Panc1 (cell line): ENCODE measurements at regions not wholly inside any gene's neighbourhood (a gene's known extent, or its start where the extent isn't known, plus 50 kb on each side); places are given as distances from the start of the nearest gene placed in this dataset.

Experiments used
- POLR2AphosphoS5 ChIP-seq: IDR thresholded peaks from 2 replicates; pipeline ENCODE4 v1.6.1; 2012; ENCODE audit warnings: mild to moderate bottlenecking, low read depth, low read length, moderate library complexity
- SIN3A ChIP-seq: IDR thresholded peaks from 2 replicates; pipeline ENCODE4 v1.6.1; 2012; ENCODE audit warnings: low read depth, mild to moderate bottlenecking, low read length, moderate library complexity, borderline replicate concordance; ENCODE audit not compliant: insufficient read depth
- TCF7L2 ChIP-seq: IDR thresholded peaks from 2 replicates; pipeline ENCODE4 v1.6.1; 2011; ENCODE audit warnings: mild to moderate bottlenecking, low read depth, low read length, inconsistent platforms
- TF ChIP-seq, protein P1 (sequence below): fragments of 450-650 bp; IDR thresholded peaks from 2 replicates; pipeline ENCODE4 v1.5.1; 2017; ENCODE audit warnings: mild to moderate bottlenecking
- TF ChIP-seq, protein P2 (sequence below), 2 experiments: IDR thresholded peaks; 2 replicates each; pipeline ENCODE4 v1.6.1; 2011 to 2012; ENCODE audit warnings: low read depth in 2 of 2, control low read depth in 1 of 2, low read length in 1 of 2, mild to moderate bottlenecking in 1 of 2, moderate library complexity in 1 of 2; ENCODE audit not compliant: insufficient read depth in 1 of 2

DNA sequence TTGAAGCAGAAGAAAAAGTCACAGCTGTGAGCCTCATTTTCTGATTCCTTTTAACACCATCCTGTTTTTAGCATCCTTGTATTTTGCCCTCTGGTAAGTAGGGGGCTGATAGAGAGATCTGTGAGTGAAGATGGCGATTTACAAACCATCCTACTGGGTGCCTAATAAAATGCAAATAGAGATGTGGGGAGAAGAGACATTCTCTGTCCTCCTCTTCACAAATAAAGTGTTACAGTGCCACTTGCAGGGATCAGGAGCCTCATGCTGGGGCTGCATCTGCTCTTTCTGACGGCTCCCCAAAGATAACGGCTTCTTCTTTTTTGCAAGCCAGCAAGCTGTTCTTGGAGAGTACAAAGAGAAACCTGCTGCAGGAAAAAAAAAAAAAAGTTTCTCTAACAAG is 418.6 kb downstream of the TOX3 start:
- TF ChIP-seq, protein P1, sequence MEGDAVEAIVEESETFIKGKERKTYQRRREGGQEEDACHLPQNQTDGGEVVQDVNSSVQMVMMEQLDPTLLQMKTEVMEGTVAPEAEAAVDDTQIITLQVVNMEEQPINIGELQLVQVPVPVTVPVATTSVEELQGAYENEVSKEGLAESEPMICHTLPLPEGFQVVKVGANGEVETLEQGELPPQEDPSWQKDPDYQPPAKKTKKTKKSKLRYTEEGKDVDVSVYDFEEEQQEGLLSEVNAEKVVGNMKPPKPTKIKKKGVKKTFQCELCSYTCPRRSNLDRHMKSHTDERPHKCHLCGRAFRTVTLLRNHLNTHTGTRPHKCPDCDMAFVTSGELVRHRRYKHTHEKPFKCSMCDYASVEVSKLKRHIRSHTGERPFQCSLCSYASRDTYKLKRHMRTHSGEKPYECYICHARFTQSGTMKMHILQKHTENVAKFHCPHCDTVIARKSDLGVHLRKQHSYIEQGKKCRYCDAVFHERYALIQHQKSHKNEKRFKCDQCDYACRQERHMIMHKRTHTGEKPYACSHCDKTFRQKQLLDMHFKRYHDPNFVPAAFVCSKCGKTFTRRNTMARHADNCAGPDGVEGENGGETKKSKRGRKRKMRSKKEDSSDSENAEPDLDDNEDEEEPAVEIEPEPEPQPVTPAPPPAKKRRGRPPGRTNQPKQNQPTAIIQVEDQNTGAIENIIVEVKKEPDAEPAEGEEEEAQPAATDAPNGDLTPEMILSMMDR, result no peak
- TF ChIP-seq POLR2AphosphoS5, result no peak
- TF ChIP-seq, protein P2, sequence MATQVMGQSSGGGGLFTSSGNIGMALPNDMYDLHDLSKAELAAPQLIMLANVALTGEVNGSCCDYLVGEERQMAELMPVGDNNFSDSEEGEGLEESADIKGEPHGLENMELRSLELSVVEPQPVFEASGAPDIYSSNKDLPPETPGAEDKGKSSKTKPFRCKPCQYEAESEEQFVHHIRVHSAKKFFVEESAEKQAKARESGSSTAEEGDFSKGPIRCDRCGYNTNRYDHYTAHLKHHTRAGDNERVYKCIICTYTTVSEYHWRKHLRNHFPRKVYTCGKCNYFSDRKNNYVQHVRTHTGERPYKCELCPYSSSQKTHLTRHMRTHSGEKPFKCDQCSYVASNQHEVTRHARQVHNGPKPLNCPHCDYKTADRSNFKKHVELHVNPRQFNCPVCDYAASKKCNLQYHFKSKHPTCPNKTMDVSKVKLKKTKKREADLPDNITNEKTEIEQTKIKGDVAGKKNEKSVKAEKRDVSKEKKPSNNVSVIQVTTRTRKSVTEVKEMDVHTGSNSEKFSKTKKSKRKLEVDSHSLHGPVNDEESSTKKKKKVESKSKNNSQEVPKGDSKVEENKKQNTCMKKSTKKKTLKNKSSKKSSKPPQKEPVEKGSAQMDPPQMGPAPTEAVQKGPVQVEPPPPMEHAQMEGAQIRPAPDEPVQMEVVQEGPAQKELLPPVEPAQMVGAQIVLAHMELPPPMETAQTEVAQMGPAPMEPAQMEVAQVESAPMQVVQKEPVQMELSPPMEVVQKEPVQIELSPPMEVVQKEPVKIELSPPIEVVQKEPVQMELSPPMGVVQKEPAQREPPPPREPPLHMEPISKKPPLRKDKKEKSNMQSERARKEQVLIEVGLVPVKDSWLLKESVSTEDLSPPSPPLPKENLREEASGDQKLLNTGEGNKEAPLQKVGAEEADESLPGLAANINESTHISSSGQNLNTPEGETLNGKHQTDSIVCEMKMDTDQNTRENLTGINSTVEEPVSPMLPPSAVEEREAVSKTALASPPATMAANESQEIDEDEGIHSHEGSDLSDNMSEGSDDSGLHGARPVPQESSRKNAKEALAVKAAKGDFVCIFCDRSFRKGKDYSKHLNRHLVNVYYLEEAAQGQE (IDR thresholded peaks at IDR 0.05; ENCODE audit: insufficient read depth in 1 of 2, low read depth in 2 of 2, low read length in 1 of 2), result no peak
- TF ChIP-seq SIN3A, result no peak
- no peak for TF ChIP-seq TCF7L2
